A673 (cell line): ENCODE measurements at regions not wholly inside any gene's neighbourhood (a gene's known extent, or its start where the extent isn't known, plus 50 kb on each side); places are given as distances from the start of the nearest gene placed in this dataset.

Experiments
- CTCF ChIP-seq: fragments of 300-800, 200-600 bp; sonication (generic); conservative IDR thresholded peaks from 2 replicates; pipeline ENCODE4 v1.5.1; 2017; ENCODE audit warnings: low read depth, mild to moderate bottlenecking, antibody characterized with exemption, low read length, moderate library complexity, mixed read lengths
- EZH2 ChIP-seq: fragments of 200-600 bp; sonication (generic); IDR thresholded peaks from 2 replicates; pipeline ENCODE4 v1.6.1; 2017; ENCODE audit warnings: borderline replicate concordance, low read depth, mild to moderate bottlenecking, mixed read lengths, antibody characterized with exemption, low read length; ENCODE audit not compliant: poor library complexity, severe bottlenecking

DNA sequence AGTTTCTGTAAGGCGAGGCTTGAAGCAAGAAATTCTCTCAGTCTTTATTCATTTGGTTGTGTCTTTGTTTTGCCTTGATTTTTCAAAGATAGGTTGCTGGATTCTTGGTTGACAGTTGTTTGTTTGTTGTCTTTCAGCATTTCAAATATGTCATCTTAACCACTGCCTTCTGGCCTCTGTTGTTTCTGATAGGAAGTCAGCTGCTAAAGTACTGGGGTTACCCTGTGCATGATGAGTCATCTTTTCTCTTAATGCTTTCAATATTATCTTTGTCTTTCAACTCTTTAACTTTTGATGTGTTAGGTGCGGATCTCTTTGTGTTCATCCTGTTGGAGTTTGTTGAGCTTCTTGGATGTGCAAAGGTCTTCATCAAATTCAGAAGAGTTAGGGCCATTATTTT is 1571.3 kb downstream of the MAT2B start:
- TF ChIP-seq EZH2 (no peak), CTCF (no peak)
